ENCODE measurements at regions not wholly inside any gene's neighbourhood (a gene's known extent, or its start where the extent isn't known, plus 50 kb on each side); places are given as distances from the start of the nearest gene placed in this dataset.

- TF ChIP-seq, protein P1, sequence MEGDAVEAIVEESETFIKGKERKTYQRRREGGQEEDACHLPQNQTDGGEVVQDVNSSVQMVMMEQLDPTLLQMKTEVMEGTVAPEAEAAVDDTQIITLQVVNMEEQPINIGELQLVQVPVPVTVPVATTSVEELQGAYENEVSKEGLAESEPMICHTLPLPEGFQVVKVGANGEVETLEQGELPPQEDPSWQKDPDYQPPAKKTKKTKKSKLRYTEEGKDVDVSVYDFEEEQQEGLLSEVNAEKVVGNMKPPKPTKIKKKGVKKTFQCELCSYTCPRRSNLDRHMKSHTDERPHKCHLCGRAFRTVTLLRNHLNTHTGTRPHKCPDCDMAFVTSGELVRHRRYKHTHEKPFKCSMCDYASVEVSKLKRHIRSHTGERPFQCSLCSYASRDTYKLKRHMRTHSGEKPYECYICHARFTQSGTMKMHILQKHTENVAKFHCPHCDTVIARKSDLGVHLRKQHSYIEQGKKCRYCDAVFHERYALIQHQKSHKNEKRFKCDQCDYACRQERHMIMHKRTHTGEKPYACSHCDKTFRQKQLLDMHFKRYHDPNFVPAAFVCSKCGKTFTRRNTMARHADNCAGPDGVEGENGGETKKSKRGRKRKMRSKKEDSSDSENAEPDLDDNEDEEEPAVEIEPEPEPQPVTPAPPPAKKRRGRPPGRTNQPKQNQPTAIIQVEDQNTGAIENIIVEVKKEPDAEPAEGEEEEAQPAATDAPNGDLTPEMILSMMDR (IDR thresholded peaks at IDR 0.05), result no peak
- TF ChIP-seq EP300 (IDR thresholded peaks at IDR 0.05) (no peak), POLR2A (IDR thresholded peaks at IDR 0.05; ENCODE audit: low read depth) (no peak), POLR2AphosphoS5 (IDR thresholded peaks at IDR 0.05) (no peak)
Measured at GRCh38 chr11:91854171-91854570, 370.4 kb upstream of the FAT3 start.
